Ishikawa (cell line): ENCODE measurements at regions not wholly inside any gene's neighbourhood (a gene's known extent, or its start where the extent isn't known, plus 50 kb on each side); places are given as distances from the start of the nearest gene placed in this dataset.

Experiments
- CEBPB ChIP-seq: IDR thresholded peaks from 2 replicates; pipeline ENCODE4 v1.6.1; 2012
- CREB1 ChIP-seq: IDR thresholded peaks from 2 replicates; pipeline ENCODE4 v1.6.1; 2012; ENCODE audit warnings: low read depth
- EGR1 ChIP-seq: IDR thresholded peaks from 2 replicates; pipeline ENCODE4 v1.6.1; 2012
- EP300 ChIP-seq: IDR thresholded peaks from 2 replicates; pipeline ENCODE4 v1.6.1; 2012; ENCODE audit warnings: borderline replicate concordance
- FOXM1 ChIP-seq: IDR thresholded peaks from 2 replicates; pipeline ENCODE4 v1.6.1; 2012; ENCODE audit warnings: low read depth, borderline replicate concordance
- MAX ChIP-seq: IDR thresholded peaks from 2 replicates; pipeline ENCODE4 v1.6.1; 2012
- NFIC ChIP-seq: IDR thresholded peaks from 2 replicates; pipeline ENCODE4 v1.6.1; 2012
- RAD21 ChIP-seq: IDR thresholded peaks from 2 replicates; pipeline ENCODE4 v1.6.1; 2012; ENCODE audit warnings: low read depth
- REST ChIP-seq: IDR thresholded peaks from 2 replicates; pipeline ENCODE4 v1.6.1; 2012; ENCODE audit warnings: low read depth, mild to moderate bottlenecking
- TAF1 ChIP-seq: IDR thresholded peaks from 2 replicates; pipeline ENCODE4 v1.6.1; 2012; ENCODE audit warnings: low read depth, mild to moderate bottlenecking
- TCF12 ChIP-seq: IDR thresholded peaks from 2 replicates; pipeline ENCODE4 v1.6.1; 2012; ENCODE audit warnings: low read depth
- TEAD4 ChIP-seq: IDR thresholded peaks from 2 replicates; pipeline ENCODE4 v1.6.1; 2012
- USF1 ChIP-seq: IDR thresholded peaks from 2 replicates; pipeline ENCODE4 v1.6.1; 2012
- YY1 ChIP-seq: IDR thresholded peaks from 2 replicates; pipeline ENCODE4 v1.6.1; 2012; ENCODE audit warnings: low read depth
- ZBTB7A ChIP-seq: IDR thresholded peaks from 2 replicates; pipeline ENCODE4 v1.6.1; 2012; ENCODE audit warnings: low read depth

- TF ChIP-seq YY1 (no peak), EGR1 (no peak), EP300 (no peak), TAF1 (no peak)
Observed at GRCh38 chr2:56874717-56875116, 690.9 kb downstream of the CCDC85A start.

GRCh38 chr2:56889738-56890137 lies 705.9 kb downstream of the CCDC85A start:
- no peak for TF ChIP-seq YY1
- TF ChIP-seq RAD21 = no peak
- no peak for TF ChIP-seq NFIC
- TF ChIP-seq CEBPB = no peak
- no peak for TF ChIP-seq EGR1
- no peak for TF ChIP-seq MAX
- TF ChIP-seq TEAD4 = no peak
- no peak for TF ChIP-seq TAF1
- no peak for TF ChIP-seq USF1
- no peak for TF ChIP-seq ZBTB7A
- no peak for TF ChIP-seq CREB1
- no peak for TF ChIP-seq REST
- no peak for TF ChIP-seq TCF12
- TF ChIP-seq FOXM1 = no peak
- no peak for TF ChIP-seq EP300

GRCh38 chr2:56892382-56892781 lies 708.6 kb downstream of the CCDC85A start:
- TF ChIP-seq REST = no peak
- TF ChIP-seq ZBTB7A = no peak
- TF ChIP-seq TCF12 = no peak
- no peak for TF ChIP-seq NFIC
- no peak for TF ChIP-seq USF1
- no peak for TF ChIP-seq YY1
- no peak for TF ChIP-seq CEBPB
- no peak for TF ChIP-seq EGR1
- TF ChIP-seq TEAD4 = no peak

- TF ChIP-seq NFIC = no peak
- TF ChIP-seq MAX = no peak
- no peak for TF ChIP-seq CEBPB
- no peak for TF ChIP-seq RAD21
- no peak for TF ChIP-seq FOXM1
- TF ChIP-seq USF1 = no peak
- TF ChIP-seq REST = no peak
- no peak for TF ChIP-seq TCF12
- TF ChIP-seq EGR1 = no peak
- no peak for TF ChIP-seq EP300
- TF ChIP-seq CREB1 = no peak
Observed at GRCh38 chr2:56898986-56899385, 715.2 kb downstream of the CCDC85A start.

GRCh38 chr2:56912490-56912889 lies 728.7 kb downstream of the CCDC85A start:
- TF ChIP-seq USF1 = no peak
- TF ChIP-seq EP300 = no peak
